ENCODE measurements at regions not wholly inside any gene's neighbourhood (a gene's known extent, or its start where the extent isn't known, plus 50 kb on each side); places are given as distances from the start of the nearest gene placed in this dataset.

GRCh38 chr13:74084375-74084935 lies 49.7 kb downstream of the KLF12 start:
- no peak for DNase-seq

- no peak for DNase-seq
Observed at GRCh38 chr13:74082741-74083160, 51.5 kb downstream of the KLF12 start.

GRCh38 chr13:74080762-74081161 lies 53.4 kb downstream of the KLF12 start:
- DNase-seq, result no peak

- DNase-seq, result no peak
Observed at GRCh38 chr13:74077792-74078191, 56.4 kb downstream of the KLF12 start.

- DNase-seq, result no peak
Observed at GRCh38 chr13:74077375-74077774, 56.8 kb downstream of the KLF12 start.

- no peak for DNase-seq
Observed at GRCh38 chr13:74074723-74075122, 59.5 kb downstream of the KLF12 start.

- no peak for DNase-seq
Observed at GRCh38 chr13:74073274-74073673, 60.9 kb downstream of the KLF12 start.

- DNase-seq, result no peak
Observed at GRCh38 chr13:74070513-74070912, 63.7 kb downstream of the KLF12 start.

- no peak for DNase-seq
Observed at GRCh38 chr13:74070065-74070464, 64.1 kb downstream of the KLF12 start.

GRCh38 chr13:74068471-74068870 lies 65.7 kb downstream of the KLF12 start:
- DNase-seq, result no peak

- DNase-seq, result no peak
Observed at GRCh38 chr13:74067818-74068217, 66.4 kb downstream of the KLF12 start.

- no peak for DNase-seq
Observed at GRCh38 chr13:74066937-74067336, 67.3 kb downstream of the KLF12 start.

- DNase-seq, result no peak
Observed at GRCh38 chr13:74064805-74065312, 69.3 kb downstream of the KLF12 start.

- DNase-seq, result no peak
Observed at GRCh38 chr13:74063533-74064100, 70.6 kb downstream of the KLF12 start.

- no peak for DNase-seq
Observed at GRCh38 chr13:74062933-74063332, 71.3 kb downstream of the KLF12 start.

GRCh38 chr13:74061926-74062595 lies 72.1 kb downstream of the KLF12 start:
- no peak for DNase-seq

- DNase-seq, result no peak
Observed at GRCh38 chr13:74056801-74057542, 77.2 kb downstream of the KLF12 start.

- no peak for DNase-seq
Observed at GRCh38 chr13:74052402-74052928, 81.7 kb downstream of the KLF12 start.

- DNase-seq, result no peak
Observed at GRCh38 chr13:74048756-74049155, 85.4 kb downstream of the KLF12 start.

- no peak for DNase-seq
Observed at GRCh38 chr13:74047931-74048600, 86.1 kb downstream of the KLF12 start.

GRCh38 chr13:74046431-74046830 lies 87.8 kb downstream of the KLF12 start:
- DNase-seq, result no peak

- DNase-seq, result no peak
Observed at GRCh38 chr13:74045583-74045982, 88.6 kb downstream of the KLF12 start.

- no peak for DNase-seq
Observed at GRCh38 chr13:74043237-74043636, 91.0 kb downstream of the KLF12 start.

Measured in NCI-H2081 treated with DMSO at 0.1 percent for 48 hours (cell line).